ENCODE measurements at regions not wholly inside any gene's neighbourhood (a gene's known extent, or its start where the extent isn't known, plus 50 kb on each side); places are given as distances from the start of the nearest gene placed in this dataset.

DNA sequence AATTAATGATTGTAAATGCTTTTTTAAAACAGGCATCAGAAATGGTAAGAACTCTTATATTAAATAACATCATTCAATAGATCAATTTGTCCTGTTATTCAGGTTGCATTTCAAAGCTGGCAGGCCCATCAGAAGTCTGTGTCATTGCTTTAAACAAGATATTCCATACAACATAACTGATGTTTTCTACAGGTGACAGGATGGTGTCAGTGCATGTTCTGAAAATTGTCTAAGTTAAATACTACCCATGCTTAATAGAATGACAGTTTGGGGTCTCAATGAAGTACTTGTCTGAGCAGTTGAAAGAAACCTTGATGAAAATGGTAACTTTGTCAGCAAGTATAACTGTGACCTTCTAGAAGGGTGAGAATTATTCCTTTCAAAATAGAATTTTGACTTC is 263.2 kb downstream of the ISL1 start:
- TF ChIP-seq, protein P1, sequence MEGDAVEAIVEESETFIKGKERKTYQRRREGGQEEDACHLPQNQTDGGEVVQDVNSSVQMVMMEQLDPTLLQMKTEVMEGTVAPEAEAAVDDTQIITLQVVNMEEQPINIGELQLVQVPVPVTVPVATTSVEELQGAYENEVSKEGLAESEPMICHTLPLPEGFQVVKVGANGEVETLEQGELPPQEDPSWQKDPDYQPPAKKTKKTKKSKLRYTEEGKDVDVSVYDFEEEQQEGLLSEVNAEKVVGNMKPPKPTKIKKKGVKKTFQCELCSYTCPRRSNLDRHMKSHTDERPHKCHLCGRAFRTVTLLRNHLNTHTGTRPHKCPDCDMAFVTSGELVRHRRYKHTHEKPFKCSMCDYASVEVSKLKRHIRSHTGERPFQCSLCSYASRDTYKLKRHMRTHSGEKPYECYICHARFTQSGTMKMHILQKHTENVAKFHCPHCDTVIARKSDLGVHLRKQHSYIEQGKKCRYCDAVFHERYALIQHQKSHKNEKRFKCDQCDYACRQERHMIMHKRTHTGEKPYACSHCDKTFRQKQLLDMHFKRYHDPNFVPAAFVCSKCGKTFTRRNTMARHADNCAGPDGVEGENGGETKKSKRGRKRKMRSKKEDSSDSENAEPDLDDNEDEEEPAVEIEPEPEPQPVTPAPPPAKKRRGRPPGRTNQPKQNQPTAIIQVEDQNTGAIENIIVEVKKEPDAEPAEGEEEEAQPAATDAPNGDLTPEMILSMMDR (IDR thresholded peaks at IDR 0.05), result no peak
- TF ChIP-seq EZH2 (IDR thresholded peaks at IDR 0.05), result no peak
